ENCODE measurements at regions not wholly inside any gene's neighbourhood (a gene's known extent, or its start where the extent isn't known, plus 50 kb on each side); places are given as distances from the start of the nearest gene placed in this dataset.
"Not testable (repeated sequence)": the region's sequence is repeated elsewhere in the genome, so short reads cannot be mapped to it uniquely, and the experiment has no call there.

DNA sequence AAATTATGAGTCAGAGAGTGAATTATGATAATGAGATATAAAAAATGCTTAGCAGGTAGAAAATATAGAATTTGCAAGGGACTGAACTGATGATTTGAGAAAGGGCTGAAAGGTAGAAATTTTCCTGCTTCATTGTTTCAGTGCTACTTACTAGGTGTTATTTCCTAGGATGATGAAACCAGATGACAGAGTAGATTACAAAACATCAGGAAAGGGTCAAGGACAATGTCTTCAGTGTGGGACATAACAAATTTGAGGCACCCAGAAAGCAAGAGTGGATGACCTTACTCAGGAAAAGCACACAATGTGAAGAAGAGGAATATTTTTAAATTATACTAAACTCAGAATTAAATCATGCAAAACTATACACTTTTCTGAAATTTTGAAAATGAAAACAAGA is 102.1 kb downstream of the SHCBP1 start:
- DNase-seq (ENCODE audit: extremely low read depth, low read depth): no peak
- no peak for TF ChIP-seq CTCF (IDR thresholded peaks at IDR 0.05; ENCODE audit: low read depth, low read length, missing control alignments)
- H3K4me3 ChIP-seq (replicated peaks; ENCODE audit: low read depth, low read length): no peak overlapping the region

- no peak overlapping the region for H3K4me3 ChIP-seq (replicated peaks; ENCODE audit: low read depth, low read length)
- no peak for DNase-seq (ENCODE audit: extremely low read depth, low read depth)
- TF ChIP-seq CTCF (IDR thresholded peaks at IDR 0.05; ENCODE audit: low read depth, low read length, missing control alignments): no peak
Observed at GRCh38 chr16:46496701-46497100, 124.5 kb downstream of the SHCBP1 start.

DNA sequence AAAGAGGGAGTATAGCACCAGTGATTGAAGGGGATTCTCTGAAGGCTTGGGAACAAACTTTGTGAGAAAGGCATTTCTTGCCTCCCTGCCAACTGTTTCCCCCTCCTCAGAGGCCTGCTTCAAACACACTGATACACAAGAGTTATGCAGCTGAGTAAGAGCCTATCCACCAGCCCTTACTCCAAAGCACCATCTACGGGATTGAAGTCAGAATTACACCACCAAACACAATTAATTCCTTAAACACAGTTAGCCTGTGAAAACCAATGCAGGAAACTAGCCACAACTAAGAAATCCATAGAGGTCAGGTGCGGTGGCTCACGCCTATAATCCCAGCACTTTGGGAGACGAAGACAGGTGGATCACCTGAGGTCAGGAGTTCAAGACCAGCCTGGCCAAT is 138.3 kb downstream of the SHCBP1 start:
- DNase-seq (ENCODE audit: extremely low read depth, low read depth): no peak
- no peak overlapping the region for H3K4me3 ChIP-seq (replicated peaks; ENCODE audit: low read depth, low read length)
- no peak for TF ChIP-seq CTCF (IDR thresholded peaks at IDR 0.05; ENCODE audit: low read depth, low read length, missing control alignments)

GRCh38 chr16:46466239-46466638 is 154.9 kb downstream of the SHCBP1 start:
- no peak for TF ChIP-seq CTCF (IDR thresholded peaks at IDR 0.05; ENCODE audit: low read depth, low read length, missing control alignments)
- no peak overlapping the region for H3K4me3 ChIP-seq (replicated peaks; ENCODE audit: low read depth, low read length)
- no peak for DNase-seq (ENCODE audit: extremely low read depth, low read depth)

DNA sequence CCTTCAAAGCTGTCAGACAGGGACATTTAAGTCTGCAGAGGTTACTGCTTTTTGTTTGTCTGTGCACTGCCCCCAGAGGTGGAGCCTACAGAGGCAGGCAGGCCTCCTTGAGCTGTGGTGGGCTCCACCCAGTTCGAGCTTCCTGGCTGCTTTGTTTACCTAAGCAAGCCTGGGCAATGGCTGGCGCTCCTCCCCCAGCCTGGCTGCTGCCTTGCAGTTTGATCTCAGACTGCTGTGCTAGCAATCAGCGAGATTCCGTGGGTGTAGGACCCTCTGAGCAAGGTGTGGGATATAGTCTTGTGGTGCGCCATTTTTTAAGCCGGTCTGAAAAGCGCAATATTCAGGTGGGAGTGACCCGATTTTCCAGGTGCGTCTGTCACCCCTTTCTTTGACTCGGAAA is 166.4 kb downstream of the SHCBP1 start:
- not testable (repeated sequence) for DNase-seq (ENCODE audit: extremely low read depth, low read depth); H3K4me3 ChIP-seq (replicated peaks; ENCODE audit: low read depth, low read length)

DNA sequence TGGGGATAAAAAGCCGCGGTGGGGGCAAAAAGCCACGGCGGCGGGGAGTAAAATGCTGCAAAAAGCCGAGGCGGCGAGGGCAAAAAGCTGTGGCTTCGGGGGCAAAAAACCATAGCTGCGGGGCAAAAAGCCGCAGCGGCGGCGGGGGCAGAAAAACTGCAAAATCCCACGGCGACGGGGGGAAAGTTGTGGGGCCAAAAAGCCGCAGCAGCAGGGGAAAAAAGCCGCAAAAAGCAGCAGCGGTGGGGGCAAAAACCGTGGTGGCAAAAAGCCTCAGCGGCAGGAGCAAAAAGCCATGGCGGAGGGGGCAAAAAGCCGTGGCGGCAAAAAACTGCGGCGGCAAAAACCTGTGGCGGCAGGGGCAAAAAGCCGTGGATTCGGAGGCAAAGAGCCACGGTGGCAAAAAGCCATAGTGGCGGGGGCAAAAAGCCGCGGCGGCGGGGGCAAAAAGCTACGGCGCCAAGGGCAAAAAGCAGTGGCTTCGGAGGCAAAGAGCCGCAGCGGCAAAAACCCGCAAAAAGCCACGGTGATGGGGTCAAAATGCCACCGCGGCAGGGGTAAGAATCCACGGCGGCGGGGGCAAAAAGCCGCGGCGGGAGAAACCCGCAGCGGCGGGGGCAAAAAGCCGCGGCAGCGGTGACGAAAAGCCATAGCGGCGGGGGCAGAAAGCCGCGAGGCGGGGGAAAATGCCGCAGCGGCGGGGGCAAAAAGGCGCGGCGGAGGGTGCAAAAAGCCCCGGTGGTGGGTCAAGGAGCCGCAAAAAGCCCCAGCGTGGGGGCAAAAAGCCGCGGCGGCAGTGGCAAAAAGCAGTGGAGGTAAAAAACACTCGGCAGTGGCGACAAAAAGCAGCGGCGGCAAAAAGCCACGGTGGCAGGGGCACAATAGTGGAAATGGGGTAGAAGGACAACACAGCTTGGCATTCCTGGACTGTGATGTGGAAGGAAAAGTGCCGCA is 192.8 kb downstream of the SHCBP1 start:
- no peak for TF ChIP-seq CTCF (IDR thresholded peaks at IDR 0.05; ENCODE audit: low read depth, low read length, missing control alignments)
- no peak for DNase-seq (ENCODE audit: extremely low read depth, low read depth)
- H3K4me3 ChIP-seq (replicated peaks; ENCODE audit: low read depth, low read length): no peak overlapping the region

GRCh38 chr16:46427340-46428107 is 193.7 kb downstream of the SHCBP1 start:
- TF ChIP-seq CTCF (IDR thresholded peaks at IDR 0.05; ENCODE audit: low read depth, low read length, missing control alignments): no peak
- no peak overlapping the region for H3K4me3 ChIP-seq (replicated peaks; ENCODE audit: low read depth, low read length)
- DNase-seq (ENCODE audit: extremely low read depth, low read depth): no peak
